IPS-NIHi11 (cell line): ENCODE measurements at regions not wholly inside any gene's neighbourhood (a gene's known extent, or its start where the extent isn't known, plus 50 kb on each side); places are given as distances from the start of the nearest gene placed in this dataset.

Source experiments
- DNase-seq: peaks from one replicate; pipeline ENCODE4 v3.0.0; 2012; ENCODE audit warnings: mixed read lengths, low spot score

DNA sequence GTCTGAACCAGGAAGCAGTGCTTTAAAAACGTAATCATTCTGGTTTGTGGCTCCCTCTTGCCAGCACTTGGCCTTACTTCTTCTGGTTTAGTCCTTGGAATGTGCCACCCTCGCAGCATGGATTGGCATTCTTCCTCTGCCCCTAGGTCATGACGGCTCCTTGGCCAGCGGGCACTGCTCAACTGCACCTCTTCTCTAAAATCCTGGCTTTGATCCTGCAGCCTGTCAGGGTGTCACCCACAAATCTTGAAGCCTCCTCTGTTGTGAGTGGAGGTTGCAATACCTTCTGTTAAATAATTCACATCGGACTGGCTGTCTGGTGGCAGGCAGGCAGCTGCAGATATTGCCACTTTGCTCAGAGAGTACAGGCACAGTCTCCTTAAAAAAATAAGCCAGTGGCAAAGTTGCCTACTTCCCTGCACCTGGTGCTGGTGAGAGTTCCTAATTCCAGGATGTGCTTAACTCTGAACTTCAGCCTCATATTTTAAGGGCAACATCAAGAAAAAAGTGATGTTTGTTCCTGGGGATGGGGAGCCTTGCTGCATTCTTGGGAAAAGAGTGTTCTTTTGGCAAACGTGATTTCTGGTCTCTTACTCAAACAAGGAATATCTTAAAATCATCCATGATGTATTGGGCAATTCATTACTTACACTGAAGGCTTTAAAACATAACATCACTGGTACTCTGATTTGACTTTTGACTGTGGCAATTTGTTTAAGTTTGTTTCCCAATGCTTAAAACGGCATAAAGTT is 179.8 kb downstream of the FOXA2 start:
- no peak for DNase-seq

DNA sequence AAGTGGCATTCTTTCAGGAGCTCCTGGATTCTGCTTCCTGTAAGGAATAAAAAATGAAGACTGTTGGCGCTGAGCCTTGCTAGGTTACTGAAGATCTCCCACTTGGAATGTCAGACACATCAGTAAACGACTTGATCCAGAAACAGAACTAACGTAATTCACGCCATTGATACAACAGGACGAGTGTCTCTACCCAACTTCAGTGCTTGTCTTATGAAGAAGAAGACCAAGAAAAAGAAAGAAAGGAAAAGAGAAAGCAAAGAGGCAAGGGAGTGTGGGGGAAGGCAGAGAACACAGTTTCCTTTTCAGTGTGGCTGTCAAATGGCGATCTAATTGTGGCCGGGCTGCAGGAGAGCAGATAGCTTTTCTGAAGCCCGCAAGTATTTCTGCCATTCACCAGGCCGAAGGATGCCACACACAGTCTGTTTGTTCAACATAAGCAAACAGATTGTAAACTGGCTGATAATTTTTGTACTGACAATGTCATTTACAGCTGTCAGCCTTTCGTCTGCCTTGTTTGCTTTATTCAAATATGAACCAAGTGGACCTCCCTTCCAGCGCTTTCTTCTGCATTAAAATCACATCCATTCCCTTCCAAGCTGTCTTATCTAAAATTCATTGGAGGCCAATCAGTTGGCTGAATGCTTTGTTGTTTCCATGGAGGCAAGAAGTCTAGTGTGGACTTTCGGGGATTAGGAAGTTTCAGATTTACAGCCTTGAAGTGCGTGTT is 180.6 kb downstream of the FOXA2 start:
- DNase-seq, result no peak

DNA sequence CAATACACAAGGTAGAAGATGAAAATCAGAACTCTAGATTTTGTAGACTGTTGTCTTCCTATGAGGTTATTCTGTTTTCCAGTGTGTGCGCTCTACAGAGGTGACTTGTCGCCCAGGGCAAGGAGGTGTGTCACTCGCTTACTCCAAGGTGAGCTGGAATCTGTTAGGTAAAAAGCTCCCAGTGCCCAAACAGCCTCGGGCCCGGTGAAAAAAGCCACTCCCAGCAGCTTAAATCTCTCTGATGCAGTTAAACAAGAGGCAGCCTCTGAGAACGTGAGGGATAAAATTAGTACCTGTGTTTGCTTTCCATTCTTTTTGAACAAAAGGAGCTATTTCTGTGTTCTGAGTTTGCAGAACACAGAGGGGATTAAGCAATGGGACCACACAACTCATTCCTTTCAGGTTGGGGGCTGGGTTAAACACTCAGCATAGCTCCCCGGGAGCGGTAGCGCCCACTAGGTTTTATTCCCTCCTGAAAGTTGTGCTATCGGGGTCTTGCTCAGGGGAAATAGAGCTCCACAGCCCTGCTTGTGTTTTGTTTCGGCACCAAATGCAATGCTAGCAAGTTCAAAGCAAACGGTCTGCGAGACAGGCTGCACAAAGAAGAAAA is 181.2 kb downstream of the FOXA2 start:
- peak; percentile 8 for DNase-seq

DNA sequence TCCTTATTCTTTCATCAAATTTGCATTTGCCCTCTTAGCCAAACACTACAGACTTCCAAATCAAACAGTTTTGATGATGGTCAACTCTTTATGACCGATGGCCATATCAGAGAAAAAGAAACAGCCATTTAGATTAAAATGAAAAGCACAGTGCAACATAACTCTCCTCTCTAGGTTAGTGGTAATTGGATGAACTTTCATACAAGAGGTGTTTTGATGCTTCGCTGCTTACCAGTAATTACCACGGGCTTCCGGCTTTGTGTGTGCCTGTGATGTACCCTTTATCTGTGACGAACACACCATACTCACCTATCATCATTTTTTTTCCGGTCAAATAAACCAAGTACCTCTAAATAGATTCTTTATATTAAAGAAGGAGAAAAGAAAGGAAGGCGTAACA is 181.8 kb downstream of the FOXA2 start:
- DNase-seq, result no peak

DNA sequence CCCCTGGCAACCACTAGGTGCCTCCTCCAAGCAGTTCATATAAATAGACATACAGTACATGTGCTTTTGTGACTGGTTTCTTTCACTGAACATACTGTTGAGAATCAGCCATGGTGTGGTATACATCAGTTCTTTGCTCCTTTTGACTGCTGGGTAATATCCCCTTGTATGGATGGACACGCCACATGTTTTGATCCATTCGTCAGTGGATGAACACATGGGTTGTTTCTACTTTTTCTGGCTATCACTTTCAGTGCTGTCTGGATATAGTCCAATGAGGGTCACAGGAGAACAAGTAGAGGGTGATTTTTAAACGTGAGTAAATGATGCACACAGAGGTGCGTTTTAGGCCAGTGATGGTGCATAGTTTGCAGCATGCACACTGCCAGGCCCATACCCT is 183.9 kb downstream of the FOXA2 start:
- DNase-seq, result no peak

DNA sequence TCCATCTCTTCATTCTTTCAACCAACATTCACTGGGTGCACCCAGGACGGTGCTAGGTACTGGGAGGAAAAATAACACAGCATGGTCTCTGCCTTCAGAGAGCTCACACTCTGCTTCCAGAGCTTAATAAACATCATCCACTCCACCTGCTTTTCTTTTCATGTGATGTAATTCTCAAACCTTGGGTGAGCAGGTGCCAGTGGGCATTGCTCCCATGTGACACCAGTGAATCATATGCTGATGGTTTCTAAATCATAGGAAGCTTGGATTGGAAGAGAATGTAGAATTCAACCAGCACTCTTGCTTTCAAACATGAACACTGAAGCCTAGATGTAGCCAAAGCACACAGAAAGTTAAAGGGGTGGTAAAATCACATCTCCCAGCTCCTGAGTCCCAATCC is 189.8 kb downstream of the FOXA2 start:
- DNase-seq, result no peak

DNA sequence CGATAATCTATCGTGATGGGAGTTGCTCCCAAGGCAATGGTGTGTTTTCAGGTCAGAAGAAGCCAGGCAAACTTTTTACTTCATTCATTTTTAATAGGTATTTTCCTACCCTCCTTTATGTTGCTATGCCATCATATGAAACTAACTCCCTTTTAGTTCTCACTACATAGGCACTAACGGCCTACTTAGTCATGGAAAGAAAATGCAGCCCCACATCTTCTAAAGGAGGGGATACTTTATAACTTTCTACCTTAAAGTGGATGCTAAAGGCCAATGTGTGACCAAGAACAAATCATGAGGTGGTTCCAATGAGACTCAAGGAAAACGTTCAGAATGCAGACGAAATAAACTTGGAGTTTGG is 193.8 kb downstream of the FOXA2 start:
- no peak for DNase-seq

DNA sequence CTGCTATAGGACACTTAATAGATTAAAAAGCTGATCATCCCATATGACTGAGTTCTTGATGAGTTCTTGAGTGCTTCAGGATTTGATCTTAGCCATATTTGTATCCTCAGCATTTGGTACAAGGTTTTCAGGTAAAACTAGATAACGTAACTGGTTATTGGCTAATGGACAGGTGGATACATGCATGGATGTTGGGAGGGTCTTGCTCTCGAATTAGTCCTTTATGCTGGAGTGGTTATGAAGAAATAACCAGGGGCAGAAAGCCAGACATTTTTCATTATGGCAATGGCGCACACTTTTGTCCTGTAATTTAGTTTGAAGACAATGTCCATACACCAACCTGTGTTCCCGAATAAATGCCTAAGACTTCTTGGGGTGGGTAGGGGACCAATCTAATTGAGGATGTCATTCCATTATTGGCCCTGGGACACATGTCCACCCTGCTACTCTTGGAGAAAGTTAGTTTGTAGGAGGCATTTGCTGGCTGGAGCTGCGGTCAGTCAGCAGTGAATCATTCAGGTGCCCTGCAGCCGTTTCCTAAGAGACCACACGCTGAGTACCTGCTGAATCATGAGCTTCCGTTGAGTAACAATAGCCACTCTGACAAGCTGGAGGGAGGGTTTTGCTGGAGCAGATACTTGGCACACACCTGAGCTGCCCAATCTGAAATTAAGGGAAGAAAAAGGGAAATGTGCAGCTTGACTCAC is 194.4 kb downstream of the FOXA2 start:
- peak; percentile 46 for DNase-seq

DNA sequence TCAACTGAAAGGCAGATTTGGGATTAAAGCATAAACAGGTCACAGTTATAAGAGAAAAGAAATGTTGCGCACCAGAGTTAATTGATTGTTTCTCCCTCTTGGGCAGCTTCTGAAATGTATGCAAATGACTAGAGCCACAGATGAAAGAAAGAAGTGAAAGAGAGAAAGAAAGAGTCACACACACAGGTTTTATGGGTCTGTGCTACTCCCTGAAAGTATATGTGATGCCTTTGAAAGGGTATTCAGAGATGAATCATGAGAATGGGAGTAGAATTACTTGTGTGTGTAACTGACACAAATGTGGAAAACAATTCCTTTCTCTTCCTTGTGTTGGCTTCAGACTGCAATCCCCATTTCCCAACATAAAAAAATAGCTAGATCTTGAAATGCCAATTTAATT is 196.9 kb downstream of the FOXA2 start:
- DNase-seq, result no peak

DNA sequence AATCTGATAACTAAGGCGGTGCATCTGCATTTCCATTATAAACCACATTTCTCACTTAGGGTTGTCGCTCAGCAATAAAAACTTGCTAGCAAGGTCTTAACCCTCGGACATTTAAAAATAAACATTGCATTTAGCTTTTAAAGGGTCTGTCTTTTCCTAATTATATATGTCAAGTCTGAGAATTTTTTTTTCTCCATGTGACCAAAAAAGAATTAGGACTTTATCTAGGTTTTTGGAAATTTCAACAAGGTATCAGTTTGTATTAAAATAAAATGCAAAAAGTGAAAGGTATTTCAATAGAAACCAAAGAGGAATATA is 198.1 kb downstream of the FOXA2 start:
- DNase-seq, result no peak

DNA sequence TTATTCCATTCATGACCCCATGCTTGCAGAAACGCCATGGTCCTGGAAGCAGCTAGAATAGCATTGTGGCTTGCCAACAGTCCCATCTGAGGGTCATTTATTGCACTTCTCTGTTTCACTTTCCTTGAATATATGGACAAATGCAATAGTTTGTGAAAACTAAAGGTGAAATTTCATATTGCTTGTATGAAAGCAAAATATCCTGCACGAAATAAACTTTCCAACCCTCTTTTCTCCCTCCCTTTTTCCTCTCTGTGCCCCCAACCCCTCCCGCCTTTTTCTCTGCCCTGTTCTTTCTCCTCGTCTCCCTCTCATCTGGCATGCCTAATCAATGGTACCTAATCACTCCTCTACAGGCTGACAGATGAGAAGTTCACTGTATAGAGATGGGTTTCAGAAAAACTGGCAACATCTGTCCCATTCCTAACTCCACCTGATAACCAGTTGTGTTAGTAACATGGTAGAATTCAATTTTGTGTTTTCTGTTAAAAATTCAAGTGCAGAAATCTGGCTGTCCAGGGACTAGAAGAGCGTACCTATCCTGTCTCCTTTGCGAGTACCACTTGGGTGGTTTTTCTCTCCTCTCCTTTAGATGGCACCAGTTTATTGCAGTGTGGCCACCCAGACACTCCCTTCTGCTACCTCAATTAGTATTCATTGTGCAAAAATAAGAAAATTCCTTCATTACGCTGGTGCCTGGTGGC is 198.6 kb downstream of the FOXA2 start:
- peak; percentile 27 for DNase-seq

DNA sequence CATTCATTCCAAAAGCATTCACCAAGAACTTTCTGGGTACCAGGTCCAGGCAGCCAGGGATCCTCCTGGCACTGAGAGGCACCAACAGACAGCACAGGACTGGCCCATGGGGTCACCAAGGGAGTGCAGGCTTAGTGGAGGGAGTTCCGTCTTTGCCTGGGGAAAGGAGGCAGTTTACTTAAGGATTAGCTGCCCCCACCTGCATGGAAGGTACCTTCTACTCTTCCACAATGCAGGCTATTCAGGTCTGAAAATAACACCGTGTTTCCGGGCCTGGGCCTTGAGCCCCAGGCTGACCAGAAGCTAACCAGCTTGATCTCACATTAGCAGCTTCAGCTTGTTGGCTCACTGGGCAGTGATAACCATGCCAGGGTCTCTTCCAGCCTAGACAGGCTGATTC is 199.4 kb downstream of the FOXA2 start:
- DNase-seq, result no peak

DNA sequence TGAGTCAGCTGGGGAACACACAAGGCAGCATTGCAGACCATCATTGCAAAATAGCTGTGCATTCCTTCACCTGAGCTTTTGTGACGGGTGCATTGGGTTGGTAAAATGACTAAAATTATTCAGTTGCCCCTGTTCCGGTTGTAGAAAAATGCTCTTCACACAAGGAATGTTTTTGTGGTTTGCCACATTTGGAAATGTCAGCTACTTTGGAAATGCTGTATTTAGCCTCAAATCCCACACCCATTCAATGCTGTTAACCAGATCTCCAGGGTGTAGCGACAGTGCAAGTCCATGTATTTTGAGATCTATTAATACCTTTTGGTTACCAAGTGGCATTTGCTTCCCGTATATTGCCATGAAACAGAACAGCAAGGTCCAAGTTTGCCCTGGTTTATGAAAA is 201.2 kb downstream of the FOXA2 start:
- DNase-seq, result no peak

DNA sequence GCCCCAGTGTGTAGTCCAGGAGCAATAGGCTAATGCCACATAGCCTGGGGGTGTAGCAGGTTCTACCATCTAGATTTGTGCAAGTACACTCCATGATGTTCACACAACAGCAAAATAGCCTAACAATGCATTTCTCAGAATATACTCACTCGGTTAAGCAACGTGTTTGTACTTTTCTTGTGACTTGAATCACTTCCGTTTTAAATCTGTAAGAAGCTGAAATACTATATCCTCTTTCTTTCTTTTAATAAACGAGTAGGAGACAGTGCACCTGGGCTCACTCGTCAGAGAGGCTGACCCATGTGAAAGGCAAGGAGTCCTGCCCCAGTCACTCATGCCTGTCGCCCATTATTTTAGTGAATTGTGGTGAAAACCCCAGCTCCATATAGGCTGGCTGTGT is 201.6 kb downstream of the FOXA2 start:
- DNase-seq, result no peak

DNA sequence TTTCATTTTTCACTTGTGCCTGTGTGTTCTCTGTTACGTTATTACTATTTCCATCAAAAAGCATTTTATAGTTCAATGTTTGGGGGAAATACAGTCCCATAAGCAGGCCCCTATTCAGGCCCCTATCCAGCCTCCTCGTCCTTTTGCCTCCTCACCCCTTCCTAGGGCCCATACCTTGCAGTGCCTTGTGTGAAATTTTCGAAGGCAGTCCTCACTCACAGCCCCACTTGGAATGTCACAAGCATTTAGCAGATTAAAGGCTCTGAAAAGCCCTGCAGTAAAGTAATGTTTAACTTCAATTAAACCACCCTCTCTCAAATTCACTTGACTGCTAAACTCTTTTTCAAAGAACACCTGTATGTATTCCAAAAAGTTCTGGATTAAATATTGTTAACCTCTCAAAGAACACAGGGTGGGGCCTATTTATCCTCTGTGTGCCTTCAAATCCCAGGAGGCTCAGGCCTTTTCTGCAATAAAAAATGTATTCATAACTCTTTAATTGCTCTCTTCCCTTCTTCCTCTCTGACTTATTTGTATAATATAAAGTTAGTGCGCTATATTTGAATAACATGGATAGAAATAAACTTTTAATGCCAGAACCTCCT is 202.5 kb downstream of the FOXA2 start:
- no peak for DNase-seq

DNA sequence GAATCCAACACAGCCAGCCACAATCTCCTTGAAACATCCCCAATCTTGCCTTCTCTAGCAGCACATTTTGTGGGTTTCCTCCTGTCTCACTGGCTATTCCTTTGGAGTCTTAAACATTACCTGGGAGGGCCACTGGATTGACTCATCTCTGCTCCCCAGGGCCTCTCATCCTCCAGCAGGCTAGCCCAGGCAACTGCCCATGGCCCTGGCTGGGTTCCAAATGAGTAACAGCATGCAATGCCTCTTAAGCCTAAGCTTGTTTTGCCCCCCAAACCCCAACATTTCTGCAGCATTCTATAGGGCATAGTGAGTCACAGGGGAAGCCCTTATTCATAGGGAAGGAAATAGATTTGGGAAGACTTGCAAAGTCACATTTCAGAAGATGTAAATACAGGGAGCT is 204.9 kb downstream of the FOXA2 start:
- DNase-seq, result no peak

DNA sequence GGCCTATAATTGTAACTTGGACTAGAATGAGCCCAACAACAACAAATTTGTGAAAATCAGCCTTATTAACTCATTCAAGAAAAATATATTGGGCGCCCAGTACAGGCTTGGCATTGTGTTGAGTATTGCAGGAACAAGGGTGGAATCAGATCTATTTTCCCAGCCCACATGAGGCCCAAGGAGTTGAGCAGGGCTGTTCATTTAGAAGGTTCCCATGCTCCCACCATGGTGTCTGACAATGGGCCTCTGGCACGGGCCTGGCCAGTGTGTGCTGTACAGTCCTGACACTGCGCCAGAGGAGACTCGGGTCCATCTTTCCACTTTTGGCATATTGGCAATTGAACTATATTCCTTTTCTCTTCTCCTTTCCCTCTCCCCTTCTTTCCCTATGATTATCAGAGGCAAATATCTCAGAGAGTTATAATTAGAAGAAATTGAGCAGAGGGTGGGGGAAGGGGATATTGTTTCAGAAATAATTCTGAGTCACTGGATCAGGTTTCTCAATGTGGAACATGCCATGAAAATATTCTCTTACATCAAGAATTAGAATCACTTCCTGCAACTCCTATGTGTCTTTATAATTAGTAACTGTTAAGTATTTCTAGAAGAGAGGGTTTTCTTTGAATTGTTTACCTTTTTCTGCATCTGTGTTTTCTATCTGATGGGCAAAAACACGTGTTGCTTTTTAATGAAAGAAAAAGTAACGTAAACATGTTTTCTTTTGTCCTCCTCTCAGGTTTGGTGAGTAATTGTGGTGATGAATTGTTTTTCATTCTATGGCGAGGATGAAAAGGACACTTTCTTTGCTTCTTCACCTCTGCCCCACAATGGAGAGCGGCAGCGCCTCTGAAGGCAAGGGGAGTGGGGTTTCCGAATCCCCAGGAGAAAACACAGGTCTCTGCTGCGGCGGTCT is 209.4 kb downstream of the FOXA2 start:
- DNase-seq, result no peak

DNA sequence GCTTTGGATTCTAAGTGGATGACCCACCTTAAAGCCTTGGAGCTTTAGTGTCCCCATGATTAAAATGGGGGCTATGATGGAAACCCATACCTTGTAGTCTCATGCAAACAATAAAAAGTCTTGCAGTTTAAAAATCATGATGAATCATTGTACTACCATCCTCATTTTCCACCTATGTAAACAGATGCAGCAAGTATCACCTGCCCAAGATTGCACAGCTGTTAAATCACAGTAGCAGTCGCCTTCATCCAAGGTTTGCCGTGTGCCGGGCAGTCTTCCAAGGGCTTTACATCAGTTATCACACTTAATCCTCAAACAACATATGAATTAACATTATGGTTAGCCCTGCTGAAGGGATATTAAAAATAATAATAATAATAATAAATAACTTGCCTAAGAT is 210.3 kb downstream of the FOXA2 start:
- no peak for DNase-seq

DNA sequence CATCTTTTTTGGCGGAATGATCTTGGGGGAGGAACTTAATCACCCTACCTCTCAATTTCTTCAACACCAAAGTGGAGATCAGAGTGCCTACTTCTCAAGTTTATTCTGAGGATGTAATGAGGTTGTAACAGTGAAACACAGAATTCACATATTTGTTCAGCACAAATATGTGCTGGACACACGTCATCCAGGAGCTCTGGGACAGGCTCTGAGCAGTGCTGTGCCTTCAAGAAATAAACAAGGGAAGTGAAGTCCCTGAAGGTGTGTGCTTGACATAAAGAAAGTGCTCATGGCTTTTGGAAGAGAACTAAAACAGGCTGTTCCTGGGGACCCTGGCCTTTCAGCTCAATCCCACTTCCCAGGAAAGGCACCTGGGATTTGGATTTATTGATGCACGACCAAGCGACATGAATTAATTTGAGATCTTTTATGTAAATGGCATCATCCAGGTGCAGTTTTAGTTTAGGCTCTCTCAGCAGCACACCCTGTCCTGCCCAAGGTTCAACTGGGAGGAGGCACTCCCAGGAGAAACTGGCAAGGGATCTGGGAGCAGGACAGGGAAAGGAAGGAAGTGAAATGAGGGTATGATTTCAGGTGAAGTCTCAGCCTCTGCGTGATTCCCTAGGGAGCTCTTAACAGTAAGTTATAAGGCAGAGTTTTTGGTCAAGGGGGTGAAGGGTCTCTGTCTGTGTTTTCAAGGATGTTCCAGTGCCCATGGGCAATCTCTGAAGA is 211.0 kb downstream of the FOXA2 start:
- DNase-seq, result no peak

DNA sequence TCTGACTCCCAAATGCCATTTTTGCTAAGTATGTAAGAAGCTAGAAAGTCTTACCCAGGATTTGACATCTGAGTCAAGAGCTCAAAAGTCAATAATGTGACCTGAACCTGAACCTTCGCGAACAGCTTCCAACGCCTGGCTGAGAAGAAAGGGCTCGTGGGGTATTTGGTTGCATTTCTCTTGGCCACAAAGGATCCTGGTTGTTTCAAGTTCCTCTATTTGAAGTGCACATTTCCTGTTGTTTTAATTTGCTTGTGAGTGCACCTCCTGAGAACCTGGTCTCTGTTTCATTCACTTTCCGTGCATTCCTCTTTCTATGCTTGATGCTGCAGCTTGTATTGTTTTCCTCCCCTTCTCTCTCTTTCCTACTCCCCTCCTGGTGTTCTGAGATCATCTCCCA is 212.5 kb downstream of the FOXA2 start:
- peak; percentile 18 for DNase-seq
